Testis (tissue), 2 donors: ENCODE measurements at regions not wholly inside any gene's neighbourhood (a gene's known extent, or its start where the extent isn't known, plus 50 kb on each side); places are given as distances from the start of the nearest gene placed in this dataset.
A peak's percentile ranks its signal among the peaks of the same experiment; 100 is the strongest.

Experiments used
- DNase-seq: peaks from one replicate; pipeline ENCODE4 v3.0.0-alpha.2; 2019
- H3K27ac ChIP-seq, 2 donors: fragments of 200-600 bp; sonication (generic); one replicate each; pipeline ENCODE4 v1.5.1; 2019
- H3K27me3 ChIP-seq: fragments of 200-600 bp; sonication (generic); one replicate; pipeline ENCODE4 v1.5.1; 2019
- H3K36me3 ChIP-seq: fragments of 200-600 bp; sonication (generic); one replicate; pipeline ENCODE4 v1.5.1; 2017; ENCODE audit warnings: low read depth; ENCODE audit errors: missing control alignments
- H3K4me1 ChIP-seq: fragments of 200-600 bp; sonication (generic); one replicate; pipeline ENCODE4 v1.5.1; 2019
- H3K4me3 ChIP-seq, 2 donors: fragments of 200-600 bp; sonication (generic); one replicate each; pipeline ENCODE4 v1.5.1; 2017 to 2019
- H3K9me3 ChIP-seq: fragments of 200-600 bp; sonication (generic); one replicate; pipeline ENCODE4 v1.5.1; 2017
- POLR2A ChIP-seq: fragments of 450-650 bp; IDR thresholded peaks from one replicate; pipeline ENCODE4 v1.6.1; 2017; ENCODE audit warnings: antibody characterized with exemption, mild to moderate bottlenecking, moderate library complexity
- WGBS, 2 donors: methylation state at CpG; one replicate each; pipeline ENCODE4 v1.1.5; 2018; 5-methylcytosine and 5-hydroxymethylcytosine counted together
- intact Hi-C: fragments of 100-400 bp; cut with DNase I; formaldehyde crosslinking; loops from one replicate; pipeline ENCODE4 v1.15.1; 2023; ENCODE audit warnings: low total_unique reads
- TF ChIP-seq, protein P1 (sequence below), 3 experiments: fragments of 450-650 bp in 2 of 3; fragments of 200-600 bp in 1 of 3; sonication (generic) in 1 of 3; IDR thresholded peaks; one replicate each; pipeline ENCODE4 v1.5.1; 2016 to 2019; ENCODE audit warnings: antibody characterized with exemption in 3 of 3, mild to moderate bottlenecking in 2 of 3, moderate library complexity in 1 of 3

DNA sequence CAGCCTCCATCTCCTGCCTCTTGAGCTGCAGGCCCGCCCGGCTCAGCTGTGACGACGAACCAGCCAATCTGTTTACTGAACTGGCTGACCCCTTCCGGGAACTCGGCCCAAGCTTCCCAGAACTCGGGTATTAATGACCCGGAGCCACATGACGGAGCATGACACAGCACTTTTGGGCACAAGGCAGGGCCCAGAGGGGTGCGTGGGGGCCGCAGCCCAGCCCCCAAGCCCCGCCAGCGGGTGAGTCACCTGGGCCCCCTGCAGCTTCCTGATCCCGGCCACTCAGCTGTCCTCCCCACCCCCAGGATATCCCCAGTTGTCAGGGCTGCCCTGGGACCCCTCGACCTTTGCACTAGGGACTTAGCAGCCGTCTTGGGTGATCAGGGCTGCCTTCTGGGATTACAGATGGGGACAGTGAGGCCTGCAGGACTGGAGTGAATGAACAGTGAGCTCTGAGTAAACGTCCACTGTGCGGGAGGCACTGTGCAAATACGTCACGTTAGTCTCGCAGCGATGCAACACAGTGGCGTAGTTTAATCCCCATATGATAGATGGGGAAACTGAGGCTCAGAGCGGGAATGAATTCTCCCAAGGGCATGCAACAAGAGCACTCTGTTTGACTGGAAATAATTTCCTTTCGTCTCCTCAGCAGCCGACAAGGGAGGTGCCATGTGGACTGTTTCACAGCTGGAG lies 102.1 kb downstream of the CEBPB start:
- no peak for TF ChIP-seq POLR2A
- TF ChIP-seq, protein P1, sequence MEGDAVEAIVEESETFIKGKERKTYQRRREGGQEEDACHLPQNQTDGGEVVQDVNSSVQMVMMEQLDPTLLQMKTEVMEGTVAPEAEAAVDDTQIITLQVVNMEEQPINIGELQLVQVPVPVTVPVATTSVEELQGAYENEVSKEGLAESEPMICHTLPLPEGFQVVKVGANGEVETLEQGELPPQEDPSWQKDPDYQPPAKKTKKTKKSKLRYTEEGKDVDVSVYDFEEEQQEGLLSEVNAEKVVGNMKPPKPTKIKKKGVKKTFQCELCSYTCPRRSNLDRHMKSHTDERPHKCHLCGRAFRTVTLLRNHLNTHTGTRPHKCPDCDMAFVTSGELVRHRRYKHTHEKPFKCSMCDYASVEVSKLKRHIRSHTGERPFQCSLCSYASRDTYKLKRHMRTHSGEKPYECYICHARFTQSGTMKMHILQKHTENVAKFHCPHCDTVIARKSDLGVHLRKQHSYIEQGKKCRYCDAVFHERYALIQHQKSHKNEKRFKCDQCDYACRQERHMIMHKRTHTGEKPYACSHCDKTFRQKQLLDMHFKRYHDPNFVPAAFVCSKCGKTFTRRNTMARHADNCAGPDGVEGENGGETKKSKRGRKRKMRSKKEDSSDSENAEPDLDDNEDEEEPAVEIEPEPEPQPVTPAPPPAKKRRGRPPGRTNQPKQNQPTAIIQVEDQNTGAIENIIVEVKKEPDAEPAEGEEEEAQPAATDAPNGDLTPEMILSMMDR (IDR thresholded peaks at IDR 0.05), result no peak
- intact Hi-C loops, result no loop called here
- WGBS, 2 donors, result 55 to 57% methylated on average over 17 to 25 of the region's 26 CpGs

DNA sequence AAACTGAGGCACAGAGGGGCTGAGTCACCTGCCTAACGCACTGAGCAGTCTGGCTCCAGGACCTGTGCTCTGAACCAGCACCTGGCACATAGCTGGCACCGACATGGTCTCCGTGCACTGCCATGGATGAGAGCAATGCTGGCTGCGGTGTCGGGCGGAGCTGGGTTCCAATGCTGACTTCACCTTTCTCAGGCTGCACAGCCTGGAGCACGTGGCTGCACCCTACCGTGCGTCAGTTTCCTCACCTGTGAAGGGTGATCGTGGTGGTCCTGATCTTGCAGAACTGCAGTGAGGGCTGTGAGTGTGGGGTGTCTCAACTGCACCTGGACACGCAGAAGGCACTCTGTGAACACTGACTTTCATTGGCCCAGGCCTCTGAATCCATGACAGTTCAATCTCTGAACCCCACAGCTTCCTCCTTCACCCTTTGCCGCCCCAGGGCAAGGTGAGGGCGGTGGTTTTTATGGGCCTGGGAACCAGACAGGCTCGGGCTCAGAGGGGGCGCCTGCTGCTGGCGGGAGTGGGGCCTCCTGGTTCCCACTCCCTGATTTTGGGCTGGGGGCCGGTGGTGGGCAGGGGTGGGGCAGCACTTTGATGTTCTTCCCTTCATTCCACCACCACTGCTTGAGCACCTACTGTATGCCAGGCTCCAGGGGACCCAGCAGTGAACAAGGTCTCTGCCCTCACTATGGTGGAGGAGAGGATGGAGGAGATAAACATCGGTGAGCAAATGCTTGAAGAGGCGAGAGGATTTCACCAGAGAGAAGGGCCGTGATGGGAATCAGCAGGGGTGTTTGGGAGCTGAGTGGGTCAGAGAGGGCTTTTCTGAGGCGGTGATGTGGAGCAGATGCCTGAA lies 102.9 kb downstream of the CEBPB start:
- intact Hi-C loops, result no loop called here
- Histone ChIP-seq H3K9me3 (no peaks in the 10 kb centered on the region), H3K4me3 (no peak overlapping the region), H3K27ac (peak overlapping the region; percentile 58 to 80), H3K36me3 (no peaks in the 10 kb centered on the region), H3K4me1 (peaks cover 19% of the 10 kb centered on the region), H3K27me3 (no peaks in the 10 kb centered on the region)
- WGBS, 2 donors, result 95 to 97% methylated on average over 14 to 18 of the region's 21 CpGs
- no peak for TF ChIP-seq POLR2A
- TF ChIP-seq, protein P1 (IDR thresholded peaks at IDR 0.05), result no peak
- no peak for DNase-seq

More for the DNA sequence above, 102.1 kb downstream of the CEBPB start:
- Histone ChIP-seq H3K27me3 (no peaks in the 10 kb centered on the region), H3K4me1 (peaks cover 19% of the 10 kb centered on the region), H3K27ac (peak overlapping the region; percentile 58 to 80), H3K9me3 (no peaks in the 10 kb centered on the region), H3K4me3 (no peak overlapping the region), H3K36me3 (no peaks in the 10 kb centered on the region)
- DNase-seq, result peak; percentile 91

DNA sequence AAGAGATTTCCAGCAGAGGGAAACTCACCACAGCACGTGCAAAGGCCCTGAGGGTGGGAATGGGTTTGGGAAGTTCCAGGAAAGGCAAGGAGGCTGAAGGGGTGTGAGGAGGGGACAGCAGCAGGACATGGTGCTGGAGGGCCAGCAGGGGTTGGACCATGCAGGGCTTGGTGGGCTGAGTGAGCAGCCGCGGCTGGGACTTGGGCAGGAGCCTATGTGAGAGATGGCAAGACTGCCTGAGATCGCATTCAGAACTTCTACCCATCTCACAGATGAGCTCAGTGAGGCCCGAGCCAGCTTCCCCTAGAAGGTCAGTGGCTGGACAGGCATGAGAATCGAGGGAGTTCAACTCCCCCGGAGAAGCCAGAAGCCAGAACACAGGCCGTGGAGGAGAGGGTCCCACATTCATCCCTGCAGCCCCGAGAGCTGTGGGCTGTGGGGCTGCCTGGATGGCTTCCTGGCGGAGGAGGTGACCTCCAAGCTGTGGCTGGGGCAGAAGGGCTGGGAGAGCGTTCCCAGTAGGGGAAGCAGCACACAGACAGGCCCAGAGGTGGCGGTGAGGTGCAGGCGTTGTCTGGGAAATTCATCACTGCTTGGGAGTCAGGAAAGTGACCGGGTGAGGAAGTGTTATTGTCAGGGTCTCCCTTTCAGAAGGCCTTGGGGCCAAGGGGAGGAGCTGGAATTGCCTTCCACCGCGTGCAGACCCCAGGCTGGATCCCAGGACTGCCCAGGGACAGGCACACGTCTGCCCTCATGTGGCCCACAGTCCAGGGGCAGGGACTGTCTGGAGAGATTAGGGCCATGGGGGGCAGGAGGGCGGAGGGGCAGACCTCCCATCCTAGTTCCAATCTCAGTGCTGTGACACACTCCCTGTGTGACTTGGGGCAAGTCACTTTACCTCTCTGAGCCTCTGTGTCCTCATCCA lies 103.8 kb downstream of the CEBPB start:
- TF ChIP-seq, protein P1 (IDR thresholded peaks at IDR 0.05), result no peak
- TF ChIP-seq POLR2A, result no peak
- Histone ChIP-seq H3K4me3 (no peak overlapping the region), H3K27me3 (no peaks in the 10 kb centered on the region), H3K36me3 (no peaks in the 10 kb centered on the region), H3K27ac (peak overlapping the region in 1 of 2 donors; percentile 58), H3K4me1 (peaks cover 19% of the 10 kb centered on the region), H3K9me3 (no peaks in the 10 kb centered on the region)
- 87 to 93% methylated on average over 12 to 18 of the region's 18 CpGs for WGBS, 2 donors
- DNase-seq, result no peak
- intact Hi-C loops, result no loop called here

DNA sequence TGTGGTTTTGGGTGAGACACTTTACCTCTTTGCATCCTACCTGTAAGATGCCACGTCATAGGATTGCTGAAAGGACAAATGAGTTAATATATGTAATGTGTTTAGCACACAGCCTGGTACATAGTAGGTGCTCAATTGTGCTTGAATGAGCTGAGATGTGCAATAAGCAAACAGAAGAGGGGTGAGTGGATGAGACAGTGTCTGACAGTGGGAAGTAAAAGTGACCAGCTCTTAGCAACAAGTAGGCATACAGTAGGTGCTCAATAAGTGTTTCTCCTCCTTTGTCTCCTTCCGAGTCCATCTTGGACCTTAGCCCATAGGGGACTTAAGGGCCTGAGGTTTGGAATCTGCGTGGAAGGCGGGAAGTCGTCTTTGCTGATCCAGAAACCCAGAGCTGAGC lies 104.7 kb downstream of the CEBPB start:
- TF ChIP-seq, protein P1 (IDR thresholded peaks at IDR 0.05), result no peak
- TF ChIP-seq POLR2A, result no peak
- no peak for DNase-seq
- Histone ChIP-seq H3K4me1 (peaks cover 19% of the 10 kb centered on the region), H3K36me3 (no peaks in the 10 kb centered on the region), H3K4me3 (no peak overlapping the region), H3K9me3 (no peaks in the 10 kb centered on the region), H3K27ac (peak overlapping the region in 1 of 2 donors; percentile 1), H3K27me3 (no peaks in the 10 kb centered on the region)
- intact Hi-C loops, result no loop called here
- WGBS, 2 donors, result 76 to 90% methylated on average over 5 of the region's 5 CpGs
